Peyer's patch (tissue), 4 donors: ENCODE measurements at regions not wholly inside any gene's neighbourhood (a gene's known extent, or its start where the extent isn't known, plus 50 kb on each side); places are given as distances from the start of the nearest gene placed in this dataset.

Source experiments
- DNase-seq, 3 donors: peaks; one replicate each; pipeline ENCODE4 v3.0.0-alpha.2; 2017 to 2019
- H3K27ac ChIP-seq, 4 donors: fragments of 200-600 bp; sonication (generic); one replicate each; pipeline ENCODE4 v1.5.1; 2016 to 2019
- H3K27me3 ChIP-seq, 2 donors: fragments of 200-600 bp; sonication (generic); one replicate each; pipeline ENCODE4 v1.5.1; 2019
- H3K36me3 ChIP-seq, 3 donors: fragments of 200-600 bp; sonication (generic); one replicate each; pipeline ENCODE4 v1.5.1; 2016 to 2019
- H3K4me1 ChIP-seq, 4 donors: fragments of 200-600 bp; sonication (generic); one replicate each; pipeline ENCODE4 v1.5.1; 2016 to 2019
- H3K4me3 ChIP-seq, 4 donors: fragments of 200-600 bp; sonication (generic); 1 replicate in 3 of 4; 2 replicates in 1 of 4; pipeline ENCODE4 v1.5.1; 2016 to 2019; ENCODE audit warnings: mild to moderate bottlenecking in 1 of 4
- H3K9me3 ChIP-seq, 4 donors: fragments of 200-600 bp; sonication (generic); one replicate each; pipeline ENCODE4 v1.5.1; 2016 to 2019; ENCODE audit warnings: mild to moderate bottlenecking in 1 of 4
- POLR2A ChIP-seq, 2 donors: fragments of 450-650 bp; IDR thresholded peaks; one replicate each; pipeline ENCODE4 v1.5.1; 2017; ENCODE audit warnings: antibody characterized with exemption in 2 of 2, mild to moderate bottlenecking in 2 of 2, moderate library complexity in 2 of 2
- TF ChIP-seq, protein P1 (sequence below), 6 experiments: fragments of 450-650 bp in 4 of 6; fragments of 200-600 bp in 2 of 6; sonication (generic) in 1 of 6; IDR thresholded peaks; one replicate each; pipeline ENCODE4 v1.5.1; 2017 to 2019; ENCODE audit warnings: antibody characterized with exemption in 6 of 6, mild to moderate bottlenecking in 3 of 6, moderate library complexity in 1 of 6

DNA sequence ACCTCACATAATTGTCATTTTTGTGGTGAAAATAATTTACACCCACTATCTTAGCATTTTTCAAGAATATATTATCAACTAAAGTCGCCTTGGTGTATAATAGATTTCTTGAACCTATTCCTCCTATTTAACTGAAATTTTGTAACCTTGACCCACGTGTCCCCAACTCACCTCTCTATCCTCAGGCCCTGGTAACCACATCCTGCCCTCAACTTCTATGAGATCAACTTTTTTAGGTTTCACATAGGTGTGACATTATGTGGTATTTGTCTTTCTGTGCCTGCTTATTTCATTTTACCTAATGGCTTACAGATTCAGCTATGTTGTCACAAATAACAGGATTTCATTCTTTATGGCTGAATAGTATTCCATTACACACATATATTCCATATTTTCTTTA, 73.0 kb upstream of the CNTNAP4 start:
- no peak for TF ChIP-seq POLR2A (IDR thresholded peaks at IDR 0.05)
- TF ChIP-seq, protein P1, sequence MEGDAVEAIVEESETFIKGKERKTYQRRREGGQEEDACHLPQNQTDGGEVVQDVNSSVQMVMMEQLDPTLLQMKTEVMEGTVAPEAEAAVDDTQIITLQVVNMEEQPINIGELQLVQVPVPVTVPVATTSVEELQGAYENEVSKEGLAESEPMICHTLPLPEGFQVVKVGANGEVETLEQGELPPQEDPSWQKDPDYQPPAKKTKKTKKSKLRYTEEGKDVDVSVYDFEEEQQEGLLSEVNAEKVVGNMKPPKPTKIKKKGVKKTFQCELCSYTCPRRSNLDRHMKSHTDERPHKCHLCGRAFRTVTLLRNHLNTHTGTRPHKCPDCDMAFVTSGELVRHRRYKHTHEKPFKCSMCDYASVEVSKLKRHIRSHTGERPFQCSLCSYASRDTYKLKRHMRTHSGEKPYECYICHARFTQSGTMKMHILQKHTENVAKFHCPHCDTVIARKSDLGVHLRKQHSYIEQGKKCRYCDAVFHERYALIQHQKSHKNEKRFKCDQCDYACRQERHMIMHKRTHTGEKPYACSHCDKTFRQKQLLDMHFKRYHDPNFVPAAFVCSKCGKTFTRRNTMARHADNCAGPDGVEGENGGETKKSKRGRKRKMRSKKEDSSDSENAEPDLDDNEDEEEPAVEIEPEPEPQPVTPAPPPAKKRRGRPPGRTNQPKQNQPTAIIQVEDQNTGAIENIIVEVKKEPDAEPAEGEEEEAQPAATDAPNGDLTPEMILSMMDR (IDR thresholded peaks at IDR 0.05), result no peak
- no peaks in the 10 kb centered on the region for H3K4me1 ChIP-seq
- H3K9me3 ChIP-seq, result no peaks in the 10 kb centered on the region
- no peak overlapping the region for H3K27ac ChIP-seq
- no peak for DNase-seq
- H3K4me3 ChIP-seq, result no peak overlapping the region
- no peaks in the 10 kb centered on the region for H3K36me3 ChIP-seq
- H3K27me3 ChIP-seq, result no peaks in the 10 kb centered on the region

DNA sequence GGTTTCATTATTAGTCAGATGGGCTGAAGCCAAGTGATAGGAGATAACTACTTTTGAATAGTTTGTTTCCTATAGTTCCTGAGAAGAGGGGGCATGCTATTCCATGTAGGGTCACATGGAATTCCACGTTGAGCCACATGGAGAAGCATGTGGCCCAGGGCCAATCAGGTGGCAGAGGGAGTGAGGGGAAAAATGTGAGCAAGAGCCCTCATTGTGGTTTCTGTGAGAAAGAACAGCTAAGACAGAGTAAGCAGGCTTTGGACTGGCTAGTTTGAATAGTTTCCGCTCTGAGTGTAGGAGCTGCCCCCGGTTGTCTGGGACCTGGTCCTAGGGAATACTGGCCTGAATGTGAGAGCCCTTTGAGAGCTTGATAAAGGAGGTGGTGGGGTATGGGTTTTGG, 69.9 kb upstream of the CNTNAP4 start:
- Histone ChIP-seq H3K36me3 (no peaks in the 10 kb centered on the region), H3K27me3 (no peaks in the 10 kb centered on the region), H3K4me3 (no peak overlapping the region), H3K27ac (no peak overlapping the region), H3K4me1 (no peaks in the 10 kb centered on the region), H3K9me3 (no peaks in the 10 kb centered on the region)
- DNase-seq, result no peak
- TF ChIP-seq POLR2A (IDR thresholded peaks at IDR 0.05), result no peak
- TF ChIP-seq, protein P1 (IDR thresholded peaks at IDR 0.05), result no peak

DNA sequence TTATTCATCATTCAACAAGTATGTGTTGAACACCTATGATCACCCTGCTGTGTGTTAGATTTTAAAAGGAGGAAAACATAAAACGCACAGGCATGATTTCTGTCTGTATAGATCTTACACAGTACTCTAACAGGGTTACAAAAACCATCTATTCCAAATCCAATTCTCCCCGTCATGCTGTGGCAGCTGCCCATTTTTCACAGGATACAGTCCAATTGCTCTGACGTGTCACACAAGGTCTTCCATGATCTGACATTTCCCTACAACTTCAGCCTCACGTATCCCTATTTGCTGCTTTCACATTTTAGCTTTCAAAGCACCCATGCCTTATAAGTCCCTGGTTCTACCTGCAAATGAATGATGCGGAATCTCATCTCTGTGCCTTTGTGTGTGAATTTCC, 67.0 kb upstream of the CNTNAP4 start:
- H3K9me3 ChIP-seq, result no peaks in the 10 kb centered on the region
- no peak for TF ChIP-seq POLR2A (IDR thresholded peaks at IDR 0.05)
- TF ChIP-seq, protein P1 (IDR thresholded peaks at IDR 0.05), result no peak
- no peak overlapping the region for H3K27ac ChIP-seq
- no peak for DNase-seq
- no peaks in the 10 kb centered on the region for H3K4me1 ChIP-seq
- H3K27me3 ChIP-seq, result no peaks in the 10 kb centered on the region
- no peaks in the 10 kb centered on the region for H3K36me3 ChIP-seq
- no peak overlapping the region for H3K4me3 ChIP-seq

DNA sequence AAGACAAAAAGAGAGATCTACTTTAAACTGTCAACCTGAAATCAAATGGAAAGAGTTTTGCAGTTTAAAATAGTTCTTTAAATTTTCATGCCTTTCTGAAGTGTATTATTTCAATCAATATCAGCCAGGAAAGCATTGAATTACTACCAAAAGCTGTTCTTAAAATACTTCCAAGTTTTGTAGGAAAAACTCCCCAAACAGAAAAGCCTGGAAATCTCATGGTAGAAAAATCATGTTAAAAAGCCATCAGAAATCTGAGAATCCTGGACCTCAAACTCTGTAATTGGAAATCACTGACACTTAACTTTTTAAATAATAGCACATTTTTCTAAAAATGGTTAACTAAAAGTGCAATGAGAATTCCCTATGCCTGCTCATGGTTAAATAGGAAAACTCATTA, 63.3 kb upstream of the CNTNAP4 start:
- H3K9me3 ChIP-seq, result no peaks in the 10 kb centered on the region
- no peak for DNase-seq
- H3K36me3 ChIP-seq, result no peaks in the 10 kb centered on the region
- H3K4me1 ChIP-seq, result no peaks in the 10 kb centered on the region
- H3K4me3 ChIP-seq, result no peak overlapping the region
- no peaks in the 10 kb centered on the region for H3K27me3 ChIP-seq
- no peak overlapping the region for H3K27ac ChIP-seq
- TF ChIP-seq, protein P1 (IDR thresholded peaks at IDR 0.05), result no peak
- no peak for TF ChIP-seq POLR2A (IDR thresholded peaks at IDR 0.05)

DNA sequence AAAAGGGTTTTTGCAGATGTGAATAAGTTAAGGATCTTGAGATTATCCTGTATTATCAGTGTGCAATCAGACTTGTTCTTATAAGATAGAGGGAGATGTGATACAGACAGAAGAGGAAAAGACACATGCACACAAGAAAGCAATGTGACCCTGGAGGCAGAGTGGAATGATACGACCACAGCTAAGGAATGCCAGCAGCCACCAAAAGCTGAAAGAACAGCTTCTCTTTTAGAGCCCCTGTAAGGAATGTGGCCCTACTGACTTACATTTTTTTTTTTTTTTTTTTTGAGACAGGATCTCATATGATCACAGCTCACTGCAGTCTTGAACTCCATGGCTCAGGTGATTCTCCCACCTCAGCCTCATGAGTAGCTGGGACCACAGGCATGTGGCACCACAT, 62.3 kb upstream of the CNTNAP4 start:
- no peak for DNase-seq
- H3K27me3 ChIP-seq, result no peaks in the 10 kb centered on the region
- TF ChIP-seq, protein P1 (IDR thresholded peaks at IDR 0.05), result no peak
- TF ChIP-seq POLR2A (IDR thresholded peaks at IDR 0.05), result no peak
- no peak overlapping the region for H3K27ac ChIP-seq
- H3K4me1 ChIP-seq, result no peaks in the 10 kb centered on the region
- no peaks in the 10 kb centered on the region for H3K9me3 ChIP-seq
- H3K36me3 ChIP-seq, result no peaks in the 10 kb centered on the region
- H3K4me3 ChIP-seq, result no peak overlapping the region

DNA sequence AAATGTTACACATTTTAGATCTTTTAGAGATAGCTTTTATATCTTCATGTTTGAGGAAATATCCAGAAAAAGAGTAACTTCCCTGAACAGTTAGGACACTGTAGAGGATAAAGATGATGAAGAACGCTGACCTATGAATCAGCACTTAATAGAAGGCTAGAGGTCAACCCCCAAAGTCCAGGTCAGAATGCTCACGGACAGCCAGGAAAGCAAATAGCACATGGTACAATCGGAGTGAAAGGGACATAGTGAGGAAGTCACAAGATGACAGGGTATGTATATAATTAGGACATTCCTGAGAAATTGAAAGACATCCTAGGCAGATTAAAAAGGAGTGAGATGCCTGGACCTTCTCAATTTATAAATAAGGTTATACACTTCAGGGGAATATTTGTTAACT, 55.1 kb upstream of the CNTNAP4 start:
- Histone ChIP-seq H3K27ac (no peak overlapping the region), H3K9me3 (no peaks in the 10 kb centered on the region), H3K27me3 (no peaks in the 10 kb centered on the region)

More for the DNA sequence above, 55.1 kb upstream of the CNTNAP4 start:
- Histone ChIP-seq H3K4me1 (no peaks in the 10 kb centered on the region), H3K4me3 (no peak overlapping the region), H3K36me3 (no peaks in the 10 kb centered on the region)
- no peak for DNase-seq
- TF ChIP-seq, protein P1 (IDR thresholded peaks at IDR 0.05), result no peak
- TF ChIP-seq POLR2A (IDR thresholded peaks at IDR 0.05), result no peak
